Lower leg skin (tissue), 4 donors: ENCODE measurements at regions not wholly inside any gene's neighbourhood (a gene's known extent, or its start where the extent isn't known, plus 50 kb on each side); places are given as distances from the start of the nearest gene placed in this dataset.
"Not testable (repeated sequence)": the region's sequence is repeated elsewhere in the genome, so short reads cannot be mapped to it uniquely, and the experiment has no call there.

Experiments used
- DNase-seq, 2 donors: peaks; one replicate each; pipeline ENCODE4 v3.0.0-alpha.2; 2019; ENCODE audit warnings: low spot score in 2 of 2
- H3K4me3 ChIP-seq: fragments of 200-600 bp; sonication (generic); 2 replicates; pipeline ENCODE4 v1.5.1; 2017; ENCODE audit warnings: mild to moderate bottlenecking, low read depth; ENCODE audit not compliant: poor library complexity, severe bottlenecking
- CTCF ChIP-seq, 3 donors: fragments of 450-650 bp; IDR thresholded peaks; one replicate each; pipeline ENCODE4 v1.5.1; 2016; ENCODE audit warnings: antibody characterized with exemption in 3 of 3, mild to moderate bottlenecking in 3 of 3, moderate library complexity in 2 of 3
- POLR2A ChIP-seq, 2 donors: fragments of 450-650 bp; IDR thresholded peaks; one replicate each; pipeline ENCODE4 v1.6.1; 2016 to 2017; ENCODE audit warnings: antibody characterized with exemption in 2 of 2, mild to moderate bottlenecking in 1 of 2, moderate library complexity in 1 of 2
- WGBS, 2 donors: methylation state at CpG; one replicate each; pipeline ENCODE4 v1.1.5; 2018; 5-methylcytosine and 5-hydroxymethylcytosine counted together
- intact Hi-C: fragments of 100-400 bp; cut with DNase I; formaldehyde crosslinking; loops from one replicate; pipeline ENCODE4 v1.15.0; 2023; ENCODE audit warnings: low total_unique reads

DNA sequence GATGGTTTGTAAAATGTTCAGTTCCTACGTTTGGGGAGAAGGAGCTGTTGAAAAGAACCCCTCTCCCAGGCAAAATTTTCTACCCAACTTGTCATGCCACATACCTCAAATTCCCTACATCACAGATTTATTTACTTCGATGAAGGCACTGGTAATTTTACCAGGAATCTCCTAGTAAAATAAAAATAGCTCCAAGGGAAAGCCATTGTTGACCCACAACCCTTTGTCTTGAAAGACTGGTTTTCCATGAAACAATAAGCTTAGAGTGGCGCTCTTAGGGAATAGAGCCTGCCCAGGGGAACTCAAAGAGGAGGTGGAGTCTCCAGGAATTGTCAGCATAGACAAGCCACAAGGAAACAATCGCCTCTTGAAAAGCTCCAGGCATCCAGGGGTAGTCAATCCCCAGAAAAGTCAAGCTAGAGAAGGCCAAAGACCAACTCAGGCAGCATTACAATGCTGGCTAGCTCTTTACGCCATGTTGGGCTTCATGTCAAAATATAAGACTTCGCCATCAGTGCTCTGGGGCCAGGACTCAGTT lies 99.2 kb upstream of the RREB1 start:
- 76 to 78% methylated on average over 6 of the region's 6 CpGs for WGBS, 2 donors
- intact Hi-C loops: no loop called here
- peak in 1 of 2 donors; percentile 34 for DNase-seq
- no peak overlapping the region for H3K4me3 ChIP-seq
- no peak for TF ChIP-seq POLR2A (IDR thresholded peaks at IDR 0.05)
- no peak for TF ChIP-seq CTCF (IDR thresholded peaks at IDR 0.05)

GRCh38 chr6:7016226-7016625 lies 91.5 kb upstream of the RREB1 start:
- intact Hi-C loops: no loop called here
- 49 to 51% methylated on average over 8 of the region's 8 CpGs for WGBS, 2 donors
- DNase-seq: no peak

DNA sequence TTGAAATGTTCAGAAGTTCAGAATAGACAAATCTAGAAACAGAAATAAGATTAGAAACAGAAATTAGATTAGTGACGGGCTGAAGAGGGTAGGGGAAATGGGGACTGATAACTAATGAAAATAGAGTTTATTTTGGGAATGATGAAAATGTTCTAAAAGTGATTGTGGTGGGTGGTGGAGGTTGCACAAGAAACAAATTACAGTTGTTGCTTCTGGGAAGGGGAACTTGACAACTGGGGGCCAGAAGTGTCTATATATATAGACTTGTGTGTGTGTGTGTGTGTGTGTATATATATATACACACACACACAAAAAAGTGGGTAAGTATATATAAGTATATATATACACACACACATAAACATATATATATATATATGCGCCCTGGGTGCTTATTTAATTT lies 86.5 kb upstream of the RREB1 start:
- TF ChIP-seq POLR2A (IDR thresholded peaks at IDR 0.05) (no peak), CTCF (IDR thresholded peaks at IDR 0.05) (no peak)
- WGBS, 2 donors: 77 to 89% methylated on average over 2 of the region's 2 CpGs
- no peak for DNase-seq
- intact Hi-C loops: no loop called here
- H3K4me3 ChIP-seq: no peak overlapping the region

More at GRCh38 chr6:7016226-7016625, 91.5 kb upstream of the RREB1 start:
- no peak overlapping the region for H3K4me3 ChIP-seq
- TF ChIP-seq POLR2A (IDR thresholded peaks at IDR 0.05) (no peak), CTCF (IDR thresholded peaks at IDR 0.05) (no peak)

DNA sequence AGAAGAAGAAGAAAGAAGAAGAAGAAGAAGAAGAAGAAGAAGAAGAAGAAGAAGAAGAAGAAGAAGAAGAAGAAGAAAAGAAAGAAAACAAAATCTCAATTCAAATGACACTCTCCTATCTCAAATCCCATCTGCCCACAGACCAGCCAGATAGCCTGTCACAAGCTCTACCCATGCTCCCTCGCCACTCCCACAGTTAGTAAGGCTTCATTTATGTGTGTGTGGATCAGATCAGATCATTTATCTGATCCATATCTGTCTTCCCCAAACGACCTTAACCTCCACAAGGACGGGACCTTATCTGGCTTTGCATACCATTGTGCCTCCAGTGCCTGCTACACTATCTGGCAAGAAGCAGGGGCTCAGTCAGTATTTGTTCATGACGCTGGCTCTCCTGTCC lies 81.9 kb upstream of the RREB1 start:
- intact Hi-C loops: no loop called here
- H3K4me3 ChIP-seq: no peak overlapping the region
- 76 to 87% methylated on average over 4 of the region's 4 CpGs for WGBS, 2 donors

DNA sequence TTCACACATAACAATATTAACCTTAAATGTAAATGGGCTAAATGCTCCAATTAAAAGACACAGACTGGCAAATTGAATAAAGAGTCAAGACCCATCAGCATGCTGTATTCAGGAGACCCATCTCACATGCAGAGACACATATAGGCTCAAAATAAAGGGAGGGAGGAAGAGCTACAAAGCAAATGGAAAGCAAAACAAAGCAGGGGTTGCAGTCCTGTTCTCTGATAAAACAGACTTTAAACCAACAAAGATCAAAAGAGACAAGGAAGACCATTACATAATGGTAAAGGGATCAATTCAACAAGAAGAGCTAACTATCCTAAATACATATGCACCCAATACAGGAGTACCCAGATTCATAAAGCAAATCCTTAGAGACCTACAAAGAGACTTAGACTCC lies 78.8 kb upstream of the RREB1 start:
- DNase-seq, H3K4me3 ChIP-seq, intact Hi-C loops: not testable (repeated sequence)

More for the DNA sequence above, 81.9 kb upstream of the RREB1 start:
- no peak for TF ChIP-seq CTCF (IDR thresholded peaks at IDR 0.05)
- TF ChIP-seq POLR2A (IDR thresholded peaks at IDR 0.05): no peak
- no peak for DNase-seq

GRCh38 chr6:7030968-7031367 lies 76.8 kb upstream of the RREB1 start:
- H3K4me3 ChIP-seq, intact Hi-C loops, DNase-seq: not testable (repeated sequence)
- WGBS, 2 donors: 72 to 97% methylated on average over 4 of the region's 4 CpGs

GRCh38 chr6:7033202-7033601 lies 74.6 kb upstream of the RREB1 start:
- no peak for DNase-seq
- 25 to 40% methylated on average over 5 of the region's 5 CpGs for WGBS, 2 donors
- TF ChIP-seq POLR2A (IDR thresholded peaks at IDR 0.05) (no peak), CTCF (IDR thresholded peaks at IDR 0.05) (no peak)
- no peak overlapping the region for H3K4me3 ChIP-seq
- intact Hi-C loops: no loop called here
